ENCODE measurements at regions not wholly inside any gene's neighbourhood (a gene's known extent, or its start where the extent isn't known, plus 50 kb on each side); places are given as distances from the start of the nearest gene placed in this dataset.
"Not testable (repeated sequence)": the region's sequence is repeated elsewhere in the genome, so short reads cannot be mapped to it uniquely, and the experiment has no call there.

GRCh38 chr3:80350771-80351170 lies 583.0 kb upstream of the ROBO1 start:
- no peaks in the 10 kb centered on the region for H3K4me1 Mint-ChIP-seq
- H3K9me3 Mint-ChIP-seq: peaks cover 7% of the 10 kb centered on the region
- no peak overlapping the region for H3K4me3 Mint-ChIP-seq
- no peaks in the 10 kb centered on the region for H3K27me3 Mint-ChIP-seq
- ATAC-seq (ENCODE audit: low read depth): no peak
- H3K36me3 Mint-ChIP-seq: no peaks in the 10 kb centered on the region
- H3K27ac Mint-ChIP-seq: no peak overlapping the region
- DNase-seq (ENCODE audit: low spot score in 2 of 2): no peak

GRCh38 chr3:80338366-80338765 lies 570.6 kb upstream of the ROBO1 start:
- ATAC-seq (ENCODE audit: low read depth) (no peak), DNase-seq (ENCODE audit: low spot score in 2 of 2) (no peak)
- Mint-ChIP-seq H3K27me3 (no peaks in the 10 kb centered on the region), H3K36me3 (no peaks in the 10 kb centered on the region), H3K4me1 (no peaks in the 10 kb centered on the region), H3K27ac (no peak overlapping the region), H3K4me3 (no peak overlapping the region), H3K9me3 (peaks cover 5% of the 10 kb centered on the region)

- Mint-ChIP-seq H3K36me3 (no peaks in the 10 kb centered on the region), H3K27me3 (no peaks in the 10 kb centered on the region), H3K4me1 (no peaks in the 10 kb centered on the region), H3K27ac (no peak overlapping the region), H3K9me3 (peaks cover 4% of the 10 kb centered on the region), H3K4me3 (no peak overlapping the region)
- DNase-seq (ENCODE audit: low spot score in 2 of 2): no peak
- no peak for ATAC-seq (ENCODE audit: low read depth)
These were observed 566.7 kb upstream of the ROBO1 start for GRCh38 chr3:80334534-80334933.

GRCh38 chr3:80331494-80332170 lies 563.8 kb upstream of the ROBO1 start:
- ATAC-seq (ENCODE audit: low read depth) (no peak), DNase-seq (ENCODE audit: low spot score in 2 of 2) (no peak)
- H3K36me3 Mint-ChIP-seq: no peaks in the 10 kb centered on the region
- no peak overlapping the region for H3K27ac Mint-ChIP-seq
- H3K4me3 Mint-ChIP-seq: no peak overlapping the region
- H3K27me3 Mint-ChIP-seq: no peaks in the 10 kb centered on the region
- peaks cover 1% of the 10 kb centered on the region for H3K9me3 Mint-ChIP-seq
- H3K4me1 Mint-ChIP-seq: no peaks in the 10 kb centered on the region

- not testable (repeated sequence) for H3K4me3 Mint-ChIP-seq; H3K36me3 Mint-ChIP-seq; H3K27me3 Mint-ChIP-seq; ATAC-seq (ENCODE audit: low read depth); DNase-seq (ENCODE audit: low spot score in 2 of 2); H3K4me1 Mint-ChIP-seq; H3K27ac Mint-ChIP-seq; H3K9me3 Mint-ChIP-seq
These were observed 546.7 kb upstream of the ROBO1 start for GRCh38 chr3:80314541-80314940.

GRCh38 chr3:80308637-80309036 lies 540.8 kb upstream of the ROBO1 start:
- no peak overlapping the region for H3K27ac Mint-ChIP-seq
- H3K4me1 Mint-ChIP-seq: no peaks in the 10 kb centered on the region
- no peaks in the 10 kb centered on the region for H3K27me3 Mint-ChIP-seq
- DNase-seq (ENCODE audit: low spot score in 2 of 2) (no peak), ATAC-seq (ENCODE audit: low read depth) (no peak)
- peaks cover 10% of the 10 kb centered on the region for H3K9me3 Mint-ChIP-seq
- no peaks in the 10 kb centered on the region for H3K36me3 Mint-ChIP-seq
- H3K4me3 Mint-ChIP-seq: no peak overlapping the region

- DNase-seq (ENCODE audit: low spot score in 2 of 2) (no peak), ATAC-seq (ENCODE audit: low read depth) (no peak)
- Mint-ChIP-seq H3K9me3 (peaks cover 13% of the 10 kb centered on the region), H3K4me3 (no peak overlapping the region), H3K4me1 (no peaks in the 10 kb centered on the region), H3K27ac (no peak overlapping the region), H3K27me3 (no peaks in the 10 kb centered on the region), H3K36me3 (no peaks in the 10 kb centered on the region)
These were observed 540.0 kb upstream of the ROBO1 start for GRCh38 chr3:80307844-80308243.

GRCh38 chr3:80297720-80298119 lies 529.9 kb upstream of the ROBO1 start:
- H3K27ac Mint-ChIP-seq: no peak overlapping the region
- H3K4me1 Mint-ChIP-seq: no peaks in the 10 kb centered on the region
- ATAC-seq (ENCODE audit: low read depth): no peak
- H3K27me3 Mint-ChIP-seq: no peaks in the 10 kb centered on the region
- no peak overlapping the region for H3K4me3 Mint-ChIP-seq
- H3K36me3 Mint-ChIP-seq: no peaks in the 10 kb centered on the region
- peaks cover 7% of the 10 kb centered on the region for H3K9me3 Mint-ChIP-seq
- DNase-seq (ENCODE audit: low spot score in 2 of 2): no peak

- H3K4me3 Mint-ChIP-seq: no peak overlapping the region
- ATAC-seq (ENCODE audit: low read depth): no peak
- H3K36me3 Mint-ChIP-seq: no peaks in the 10 kb centered on the region
- peaks cover 7% of the 10 kb centered on the region for H3K9me3 Mint-ChIP-seq
- DNase-seq (ENCODE audit: low spot score in 2 of 2): no peak
- no peaks in the 10 kb centered on the region for H3K27me3 Mint-ChIP-seq
- H3K4me1 Mint-ChIP-seq: no peaks in the 10 kb centered on the region
- no peak overlapping the region for H3K27ac Mint-ChIP-seq
These were observed 517.6 kb upstream of the ROBO1 start for GRCh38 chr3:80285388-80285787.

- Mint-ChIP-seq H3K27me3 (no peaks in the 10 kb centered on the region), H3K9me3 (peaks cover 7% of the 10 kb centered on the region), H3K36me3 (no peaks in the 10 kb centered on the region), H3K27ac (no peak overlapping the region), H3K4me3 (no peak overlapping the region), H3K4me1 (no peaks in the 10 kb centered on the region)
- ATAC-seq (ENCODE audit: low read depth) (no peak), DNase-seq (ENCODE audit: low spot score in 2 of 2) (no peak)
These were observed 516.0 kb upstream of the ROBO1 start for GRCh38 chr3:80283783-80284182.

- no peak for DNase-seq (ENCODE audit: low spot score in 2 of 2)
- H3K27ac Mint-ChIP-seq: no peak overlapping the region
- H3K4me3 Mint-ChIP-seq: no peak overlapping the region
- peaks cover 7% of the 10 kb centered on the region for H3K9me3 Mint-ChIP-seq
- H3K4me1 Mint-ChIP-seq: no peaks in the 10 kb centered on the region
- ATAC-seq (ENCODE audit: low read depth): no peak
- H3K27me3 Mint-ChIP-seq: no peaks in the 10 kb centered on the region
- H3K36me3 Mint-ChIP-seq: no peaks in the 10 kb centered on the region
These were observed 510.3 kb upstream of the ROBO1 start for GRCh38 chr3:80278056-80278455.

- peaks cover 3% of the 10 kb centered on the region for H3K9me3 Mint-ChIP-seq
- no peak overlapping the region for H3K27ac Mint-ChIP-seq
- no peak overlapping the region for H3K4me3 Mint-ChIP-seq
- H3K4me1 Mint-ChIP-seq: no peaks in the 10 kb centered on the region
- ATAC-seq (ENCODE audit: low read depth) (no peak), DNase-seq (ENCODE audit: low spot score in 2 of 2) (no peak)
- H3K27me3 Mint-ChIP-seq: no peaks in the 10 kb centered on the region
- no peaks in the 10 kb centered on the region for H3K36me3 Mint-ChIP-seq
These were observed 507.3 kb upstream of the ROBO1 start for GRCh38 chr3:80275120-80275519.

GRCh38 chr3:80263260-80263659 lies 495.5 kb upstream of the ROBO1 start:
- no peak overlapping the region for H3K4me3 Mint-ChIP-seq
- no peaks in the 10 kb centered on the region for H3K27me3 Mint-ChIP-seq
- no peaks in the 10 kb centered on the region for H3K4me1 Mint-ChIP-seq
- ATAC-seq (ENCODE audit: low read depth): no peak
- H3K36me3 Mint-ChIP-seq: no peaks in the 10 kb centered on the region
- no peak overlapping the region for H3K27ac Mint-ChIP-seq
- peaks cover 7% of the 10 kb centered on the region for H3K9me3 Mint-ChIP-seq
- DNase-seq (ENCODE audit: low spot score in 2 of 2): no peak

- DNase-seq (ENCODE audit: low spot score in 2 of 2): no peak
These were observed 493.3 kb upstream of the ROBO1 start for GRCh38 chr3:80261082-80261481.

GRCh38 chr3:80259736-80260135 lies 491.9 kb upstream of the ROBO1 start:
- no peaks in the 10 kb centered on the region for H3K36me3 Mint-ChIP-seq
- no peak for ATAC-seq (ENCODE audit: low read depth)
- H3K27ac Mint-ChIP-seq: no peak overlapping the region
- no peak for DNase-seq (ENCODE audit: low spot score in 2 of 2)
- peaks cover 4% of the 10 kb centered on the region for H3K9me3 Mint-ChIP-seq
- H3K27me3 Mint-ChIP-seq: no peaks in the 10 kb centered on the region
- H3K4me3 Mint-ChIP-seq: no peak overlapping the region
- H3K4me1 Mint-ChIP-seq: no peaks in the 10 kb centered on the region

More at GRCh38 chr3:80261082-80261481, 493.3 kb upstream of the ROBO1 start:
- H3K36me3 Mint-ChIP-seq: no peaks in the 10 kb centered on the region
- H3K27ac Mint-ChIP-seq: no peak overlapping the region
- H3K27me3 Mint-ChIP-seq: no peaks in the 10 kb centered on the region
- H3K9me3 Mint-ChIP-seq: peaks cover 5% of the 10 kb centered on the region
- no peaks in the 10 kb centered on the region for H3K4me1 Mint-ChIP-seq
- ATAC-seq (ENCODE audit: low read depth): no peak
- H3K4me3 Mint-ChIP-seq: no peak overlapping the region
